GM23338 (cell line): ENCODE measurements at regions not wholly inside any gene's neighbourhood (a gene's known extent, or its start where the extent isn't known, plus 50 kb on each side); places are given as distances from the start of the nearest gene placed in this dataset.

Experiments used
- ATAC-seq: fragments of 200-7000 bp; cut with Tn5 transposase; 3 replicates; pipeline ENCODE4 v1.9.1; 2020
- DNase-seq: peaks from one replicate; pipeline ENCODE4 v3.0.0-alpha.2; 2015; ENCODE audit warnings: low spot score
- H2AFZ ChIP-seq: fragments of 200-600 bp; sonication (generic); 2 replicates; pipeline ENCODE4 v1.8.0; 2016; ENCODE audit warnings: antibody characterized with exemption, mild to moderate bottlenecking, moderate library complexity
- H3F3A ChIP-seq: fragments of 200-600 bp; sonication (generic); replicated peaks from 2 replicates; pipeline ENCODE4 v1.8.0; 2017; ENCODE audit warnings: antibody characterized with exemption, mixed run types, low read depth
- H3K27ac ChIP-seq: fragments of 200-600 bp; sonication (generic); 2 replicates; pipeline ENCODE4 v1.6.1; 2016; ENCODE audit warnings: low read depth
- H3K27me3 ChIP-seq: fragments of 200-600 bp; sonication (generic); 2 replicates; pipeline ENCODE4 v1.8.0; 2016; ENCODE audit warnings: mild to moderate bottlenecking, mixed run types, moderate library complexity; ENCODE audit not compliant: insufficient read depth
- H3K36me3 ChIP-seq: fragments of 200-600 bp; sonication (generic); 2 replicates; pipeline ENCODE4 v1.8.0; 2016; ENCODE audit warnings: mild to moderate bottlenecking; ENCODE audit not compliant: insufficient read depth
- H3K4me1 ChIP-seq: fragments of 200-600 bp; sonication (generic); 2 replicates; pipeline ENCODE4 v1.8.0; 2016; ENCODE audit warnings: mild to moderate bottlenecking, moderate library complexity; ENCODE audit not compliant: insufficient read depth
- H3K4me2 ChIP-seq: fragments of 200-600 bp; sonication (generic); 2 replicates; pipeline ENCODE4 v1.7.1; 2017; ENCODE audit warnings: mixed run types
- H3K4me3 ChIP-seq: fragments of 200-600 bp; sonication (generic); 2 replicates; pipeline ENCODE4 v1.6.1; 2016; ENCODE audit warnings: mixed run types
- H3K79me2 ChIP-seq: fragments of 200-600 bp; sonication (generic); replicated peaks from 2 replicates; pipeline ENCODE4 v1.8.0; 2017; ENCODE audit warnings: mild to moderate bottlenecking; ENCODE audit not compliant: insufficient read depth
- H3K9me2 ChIP-seq: fragments of 200-600 bp; sonication (generic); 2 replicates; pipeline ENCODE4 v1.8.0; 2017; ENCODE audit not compliant: insufficient read depth
- H4K20me1 ChIP-seq: fragments of 200-600 bp; sonication (generic); replicated peaks from 2 replicates; pipeline ENCODE4 v1.8.0; 2017; ENCODE audit warnings: mild to moderate bottlenecking; ENCODE audit not compliant: insufficient read depth
- H3K27ac Mint-ChIP-seq: 2 replicates; pipeline ENCODE4 v1.8.0; 2020; ENCODE audit warnings: inconsistent platforms, mild to moderate bottlenecking, moderate library complexity, mixed read lengths
- H3K27me3 Mint-ChIP-seq: 3 replicates; pipeline ENCODE4 v1.8.0; 2022; ENCODE audit warnings: low read depth, mild to moderate bottlenecking, moderate library complexity, mixed read lengths, inconsistent platforms; ENCODE audit not compliant: insufficient read depth, poor library complexity
- H3K36me3 Mint-ChIP-seq: 3 replicates; pipeline ENCODE4 v1.8.0; 2021; ENCODE audit warnings: low read depth, mild to moderate bottlenecking, inconsistent platforms, moderate library complexity, mixed read lengths
- H3K4me1 Mint-ChIP-seq: 3 replicates; pipeline ENCODE4 v1.8.0; 2020; ENCODE audit warnings: mild to moderate bottlenecking, inconsistent platforms, mixed read lengths
- H3K4me3 Mint-ChIP-seq: 3 replicates; pipeline ENCODE4 v1.8.0; 2021; ENCODE audit warnings: moderate library complexity, mild to moderate bottlenecking, inconsistent platforms, mixed read lengths
- H3K9me3 Mint-ChIP-seq: 3 replicates; pipeline ENCODE4 v1.8.0; 2020; ENCODE audit warnings: moderate library complexity, mild to moderate bottlenecking, inconsistent platforms, mixed read lengths
- CREB1 ChIP-seq: fragments of 250-450 bp; sonication (Bioruptor Pico); IDR thresholded peaks from 2 replicates; pipeline ENCODE4 v1.5.0; 2020; ENCODE audit warnings: low read depth, mild to moderate bottlenecking, moderate library complexity
- JUNB ChIP-seq: IDR thresholded peaks from one replicate; pipeline ENCODE4 v1.6.1; 2016; ENCODE audit warnings: antibody characterized with exemption; ENCODE audit not compliant: unreplicated experiment
- POLR2AphosphoS5 ChIP-seq: IDR thresholded peaks from 2 replicates; pipeline ENCODE4 v1.6.1; 2016; ENCODE audit warnings: antibody characterized with exemption, low read depth
- STAT1 ChIP-seq: IDR thresholded peaks from one replicate; pipeline ENCODE4 v1.6.1; 2016; ENCODE audit warnings: antibody characterized with exemption; ENCODE audit not compliant: unreplicated experiment
- ZNF114 ChIP-seq: fragments of 250-450 bp; sonication (Bioruptor Pico); IDR thresholded peaks from 2 replicates; pipeline ENCODE4 v1.5.0; 2020; ENCODE audit warnings: mild to moderate bottlenecking, moderate library complexity
- ZNF331 ChIP-seq: fragments of 250-450 bp; sonication (Bioruptor Pico); IDR thresholded peaks from 2 replicates; pipeline ENCODE4 v1.5.0; 2020; ENCODE audit warnings: low read depth, mild to moderate bottlenecking, moderate library complexity
- ZNF462 ChIP-seq: fragments of 250-450 bp; sonication (Bioruptor Pico); IDR thresholded peaks from 2 replicates; pipeline ENCODE4 v1.5.0; 2020; ENCODE audit warnings: mild to moderate bottlenecking, moderate library complexity
- TF ChIP-seq, protein P1 (sequence below): IDR thresholded peaks from one replicate; pipeline ENCODE4 v1.6.1; 2018; ENCODE audit warnings: antibody characterized with exemption; ENCODE audit not compliant: unreplicated experiment

DNA sequence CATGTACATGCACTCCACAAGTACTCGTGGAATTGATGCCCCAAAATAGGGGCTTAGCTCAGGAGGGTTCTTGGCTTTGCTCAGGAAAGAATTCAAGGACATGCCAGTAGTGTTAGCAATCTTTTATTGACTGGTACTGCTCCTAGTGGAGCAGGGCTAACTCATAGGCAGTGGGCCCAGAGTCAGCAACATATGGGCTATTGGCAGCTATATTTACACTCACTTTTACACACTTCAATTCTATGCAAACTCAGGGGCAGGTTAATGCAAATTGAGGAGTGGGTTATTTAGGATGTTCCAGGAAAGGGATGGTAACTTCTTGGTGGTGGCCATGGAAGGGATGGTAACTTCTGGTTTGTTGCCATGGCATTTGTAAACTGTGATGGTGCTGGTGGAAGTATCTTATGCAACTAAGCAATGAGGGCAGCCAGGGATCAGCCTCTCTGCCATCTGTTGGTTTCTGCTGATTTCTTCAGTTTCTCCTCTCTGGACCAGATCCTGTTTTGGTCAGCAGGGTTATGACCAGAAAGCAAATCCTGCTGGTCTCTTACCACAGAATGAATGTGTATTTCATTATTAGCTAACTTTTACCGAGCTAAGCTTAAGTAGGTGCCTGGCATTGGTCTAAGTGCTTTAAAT is 69.2 kb upstream of the FAT1 start (continued):
- TF ChIP-seq ZNF462 (no peak), CREB1 (CRISPR knock-in tag) (no peak), JUNB (no peak), ZNF331 (no peak), POLR2AphosphoS5 (no peak)

- H3K27me3 Mint-ChIP-seq: peaks cover 7% of the 10 kb centered on the region
- TF ChIP-seq STAT1: no peak
- TF ChIP-seq CREB1 (CRISPR knock-in tag): no peak
- TF ChIP-seq, protein P1, sequence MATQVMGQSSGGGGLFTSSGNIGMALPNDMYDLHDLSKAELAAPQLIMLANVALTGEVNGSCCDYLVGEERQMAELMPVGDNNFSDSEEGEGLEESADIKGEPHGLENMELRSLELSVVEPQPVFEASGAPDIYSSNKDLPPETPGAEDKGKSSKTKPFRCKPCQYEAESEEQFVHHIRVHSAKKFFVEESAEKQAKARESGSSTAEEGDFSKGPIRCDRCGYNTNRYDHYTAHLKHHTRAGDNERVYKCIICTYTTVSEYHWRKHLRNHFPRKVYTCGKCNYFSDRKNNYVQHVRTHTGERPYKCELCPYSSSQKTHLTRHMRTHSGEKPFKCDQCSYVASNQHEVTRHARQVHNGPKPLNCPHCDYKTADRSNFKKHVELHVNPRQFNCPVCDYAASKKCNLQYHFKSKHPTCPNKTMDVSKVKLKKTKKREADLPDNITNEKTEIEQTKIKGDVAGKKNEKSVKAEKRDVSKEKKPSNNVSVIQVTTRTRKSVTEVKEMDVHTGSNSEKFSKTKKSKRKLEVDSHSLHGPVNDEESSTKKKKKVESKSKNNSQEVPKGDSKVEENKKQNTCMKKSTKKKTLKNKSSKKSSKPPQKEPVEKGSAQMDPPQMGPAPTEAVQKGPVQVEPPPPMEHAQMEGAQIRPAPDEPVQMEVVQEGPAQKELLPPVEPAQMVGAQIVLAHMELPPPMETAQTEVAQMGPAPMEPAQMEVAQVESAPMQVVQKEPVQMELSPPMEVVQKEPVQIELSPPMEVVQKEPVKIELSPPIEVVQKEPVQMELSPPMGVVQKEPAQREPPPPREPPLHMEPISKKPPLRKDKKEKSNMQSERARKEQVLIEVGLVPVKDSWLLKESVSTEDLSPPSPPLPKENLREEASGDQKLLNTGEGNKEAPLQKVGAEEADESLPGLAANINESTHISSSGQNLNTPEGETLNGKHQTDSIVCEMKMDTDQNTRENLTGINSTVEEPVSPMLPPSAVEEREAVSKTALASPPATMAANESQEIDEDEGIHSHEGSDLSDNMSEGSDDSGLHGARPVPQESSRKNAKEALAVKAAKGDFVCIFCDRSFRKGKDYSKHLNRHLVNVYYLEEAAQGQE: no peak
- TF ChIP-seq ZNF114 (CRISPR knock-in tag): no peak
These were observed 75.4 kb upstream of the FAT1 start for GRCh38 chr4:186798951-186799659.

More at GRCh38 chr4:186798951-186799659, 75.4 kb upstream of the FAT1 start:
- Histone ChIP-seq H3K9me2 (no peaks in the 10 kb centered on the region), H3K79me2 (no peaks in the 10 kb centered on the region), H3K36me3 (no peaks in the 10 kb centered on the region), H3K4me3 (no peak overlapping the region), H3K27ac (no peak overlapping the region), H3F3A (no peaks in the 10 kb centered on the region), H3K27me3 (no peaks in the 10 kb centered on the region), H2AFZ (no peak overlapping the region), H4K20me1 (no peaks in the 10 kb centered on the region), H3K4me1 (no peaks in the 10 kb centered on the region), H3K4me2 (no peak overlapping the region)
- no peak for ATAC-seq
- Mint-ChIP-seq H3K4me1 (peaks cover 3% of the 10 kb centered on the region; the same call in 1 of the 3 replicates), H3K27ac (no peak overlapping the region), H3K9me3 (no peaks in the 10 kb centered on the region), H3K36me3 (no peaks in the 10 kb centered on the region), H3K4me3 (no peak overlapping the region)
- DNase-seq: no peak
